Endothelial cell of umbilical vein (primary cell): ENCODE measurements at regions not wholly inside any gene's neighbourhood (a gene's known extent, or its start where the extent isn't known, plus 50 kb on each side); places are given as distances from the start of the nearest gene placed in this dataset.

ENCODE experiments used
- BruUV-seq: library from RNA; stranded (reverse); fragments of 400-500 nt; replicated peaks from 2 replicates; lab custom pipeline; 2021; lab: Mats Ljungman, UMichigan
- CTCF ChIA-PET: fragments of 300-600, 350-600 bp; sonication (Branson Sonifier 250); formaldehyde crosslinking; loops from one replicate; lab custom pipeline; 2021; ENCODE audit warnings: antibody characterized with exemption, inconsistent platforms; lab: Charles Lee
- POLR2A ChIA-PET: fragments of 300-600, 350-600 bp; sonication (Branson Sonifier 250); formaldehyde crosslinking; loops from one replicate; lab custom pipeline; 2021; ENCODE audit warnings: antibody characterized with exemption, inconsistent platforms; lab: Charles Lee
- DNase-seq: peaks from one replicate; pipeline ENCODE4 v3.0.0-alpha.2; 2011; ENCODE audit warnings: low read depth, low spot score
- FAIRE-seq: peaks from 2 replicates; lab custom pipeline; 2011; peaks lifted over from hg19 to GRCh38; lab: Jason Lieb, UNC
- H2AFZ ChIP-seq: 2 replicates; pipeline ENCODE4 v1.6.0; 2012; ENCODE audit warnings: low read depth, low read length, control low read depth, inconsistent platforms
- H3K27ac ChIP-seq: 2 replicates; pipeline ENCODE4 v1.5.1; 2011; ENCODE audit warnings: low read depth, mild to moderate bottlenecking, control low read depth, low read length, moderate library complexity; ENCODE audit not compliant: insufficient read depth
- H3K27me3 ChIP-seq, 2 experiments: 2 replicates each; pipeline versions ENCODE4 v1.6.0 to v1.6.1; 2011; ENCODE audit warnings: low read length in 2 of 2, mixed read lengths in 1 of 2; ENCODE audit not compliant: control insufficient read depth in 2 of 2, insufficient read depth in 2 of 2
- H3K36me3 ChIP-seq, 2 experiments: 2 replicates in 1 of 2; 3 replicates in 1 of 2; pipeline ENCODE4 v1.5.1; 2011; ENCODE audit warnings: low read length in 2 of 2, mild to moderate bottlenecking in 1 of 2, moderate library complexity in 1 of 2; ENCODE audit not compliant: control insufficient read depth in 2 of 2, insufficient read depth in 2 of 2; ENCODE audit errors: extremely low read depth in 1 of 2
- H3K4me1 ChIP-seq: 3 replicates; pipeline ENCODE4 v1.5.1; 2011; ENCODE audit warnings: mild to moderate bottlenecking, low read length; ENCODE audit not compliant: control insufficient read depth, insufficient read depth; ENCODE audit errors: extremely low read depth
- H3K4me2 ChIP-seq: 2 replicates; pipeline ENCODE4 v1.6.1; 2011; ENCODE audit warnings: low read length, control low read depth, mixed read lengths; ENCODE audit not compliant: insufficient read depth
- H3K4me3 ChIP-seq, 3 experiments: fragments of 200-600 bp in 1 of 3; sonication (generic), shearing (Covaris generic) in 1 of 3; replicated peaks in 1 of 3; 2 replicates each; pipeline ENCODE4 v1.5.1; 2011 to 2016; ENCODE audit warnings: control low read depth in 3 of 3, low read length in 3 of 3, mild to moderate bottlenecking in 2 of 3, inconsistent platforms in 1 of 3, low read depth in 1 of 3, moderate library complexity in 1 of 3; ENCODE audit not compliant: insufficient read depth in 1 of 3
- H3K79me2 ChIP-seq: 2 replicates; pipeline ENCODE4 v1.6.0; 2012; ENCODE audit warnings: low read length, inconsistent platforms; ENCODE audit not compliant: control insufficient read depth, insufficient read depth
- H3K9ac ChIP-seq: replicated peaks from 2 replicates; pipeline ENCODE3; 2011; ENCODE audit warnings: low read length, control low read depth; ENCODE audit not compliant: insufficient read depth; ENCODE audit errors: extremely low read depth
- H3K9me1 ChIP-seq: replicated peaks from 3 replicates; pipeline ENCODE4 v1.6.0; 2011; ENCODE audit warnings: mild to moderate bottlenecking, low read length; ENCODE audit not compliant: control insufficient read depth, insufficient read depth; ENCODE audit errors: extremely low read depth
- H3K9me3 ChIP-seq: replicated peaks from 2 replicates; pipeline ENCODE4 v1.5.1; 2012; ENCODE audit warnings: low read length, inconsistent platforms; ENCODE audit not compliant: control insufficient read depth, insufficient read depth
- H4K20me1 ChIP-seq: replicated peaks from 2 replicates; pipeline ENCODE3; 2011; ENCODE audit warnings: mild to moderate bottlenecking, low read length; ENCODE audit not compliant: control insufficient read depth, insufficient read depth; ENCODE audit errors: extremely low read depth
- CTCF ChIP-seq, 2 donors: IDR thresholded peaks; 1 replicate in 1 of 2; 2 replicates in 1 of 2; pipeline ENCODE4 v1.5.1; 2011; ENCODE audit warnings: low read length in 2 of 2, mild to moderate bottlenecking in 2 of 2, moderate library complexity in 2 of 2, control low read depth in 1 of 2, inconsistent platforms in 1 of 2, low read depth in 1 of 2; ENCODE audit not compliant: insufficient read depth in 1 of 2; ENCODE audit errors: extremely low read depth in 1 of 2
- EZH2 ChIP-seq: IDR thresholded peaks from 2 replicates; pipeline ENCODE4 v1.6.1; 2012; ENCODE audit warnings: borderline replicate concordance, low read depth, mild to moderate bottlenecking, moderate library complexity, low read length, inconsistent platforms; ENCODE audit not compliant: severe bottlenecking
- FOS ChIP-seq: IDR thresholded peaks from 2 replicates; pipeline ENCODE4 v1.6.1; 2011; ENCODE audit warnings: mild to moderate bottlenecking, low read length, moderate library complexity, borderline replicate concordance; ENCODE audit not compliant: insufficient read depth
- GATA2 ChIP-seq: IDR thresholded peaks from 2 replicates; pipeline ENCODE4 v1.7.0; 2011; ENCODE audit warnings: low read depth, mild to moderate bottlenecking, moderate library complexity, mixed read lengths, low read length; ENCODE audit not compliant: insufficient read length, insufficient read depth
- JUN ChIP-seq: IDR thresholded peaks from 2 replicates; pipeline ENCODE4 v1.6.1; 2011; ENCODE audit warnings: borderline replicate concordance, low read depth; ENCODE audit not compliant: insufficient read length, insufficient read depth
- MAX ChIP-seq: IDR thresholded peaks from 2 replicates; pipeline ENCODE4 v1.6.1; 2011; ENCODE audit not compliant: insufficient read depth, insufficient read length
- MYC ChIP-seq: IDR thresholded peaks from one replicate; pipeline ENCODE4 v1.6.1; 2011; ENCODE audit warnings: mild to moderate bottlenecking, low read depth, low read length
- POLR2A ChIP-seq: IDR thresholded peaks from 2 replicates; pipeline ENCODE4 v1.6.1; 2012; ENCODE audit warnings: low read depth, mild to moderate bottlenecking, control low read depth, low read length
- POLR2AphosphoS5 ChIP-seq: IDR thresholded peaks from 2 replicates; pipeline ENCODE4 v1.6.1; 2012; ENCODE audit warnings: low read depth, mild to moderate bottlenecking, control low read depth, low read length, moderate library complexity; ENCODE audit not compliant: insufficient read depth
- dilution Hi-C: fragments of 300-500 bp; cut with MboI; formaldehyde crosslinking; loops from one replicate; pipeline ENCODE4 v1.15.0; 2019; ENCODE audit warnings: low sequenced_read_pairs; ENCODE audit not compliant: extremely low pct_ligation_motif_present
- intact Hi-C: fragments of 100-400 bp; cut with micrococcal nuclease; formaldehyde crosslinking; loops from one replicate; pipeline ENCODE4 v1.10.0; 2022

GRCh38 chr4:133046156-133046555 is 102.9 kb upstream of the PCDH10 start:
- Histone ChIP-seq H3K4me2 (no peak overlapping the region), H2AFZ (no peak overlapping the region), H3K4me1 (no peaks in the 10 kb centered on the region), H3K4me3 (no peak overlapping the region), H3K27me3 (no peaks in the 10 kb centered on the region), H3K9me3 (no peaks in the 10 kb centered on the region), H3K27ac (no peak overlapping the region), H4K20me1 (no peaks in the 10 kb centered on the region), H3K9ac (no peak overlapping the region), H3K36me3 (no peaks in the 10 kb centered on the region), H3K79me2 (no peaks in the 10 kb centered on the region), H3K9me1 (no peaks in the 10 kb centered on the region)
- intact Hi-C loops (no loop called here), dilution Hi-C loops (no loop called here)
- POLR2A ChIA-PET: no interaction called here
- no peak for FAIRE-seq
- DNase-seq: no peak
- CTCF ChIA-PET: no interaction called here
- TF ChIP-seq GATA2 (no peak), JUN (no peak), POLR2A (no peak), CTCF (IDR thresholded peaks at IDR 0.05; ENCODE audit: extremely low read depth in 1 of 2, insufficient read depth in 1 of 2, low read depth in 1 of 2, low read length in 2 of 2) (no peak), MAX (no peak), FOS (no peak), POLR2AphosphoS5 (no peak), MYC (no peak), EZH2 (no peak)
- BruUV-seq: no TSS peak
